DMS153 (cell line): ENCODE measurements at regions not wholly inside any gene's neighbourhood (a gene's known extent, or its start where the extent isn't known, plus 50 kb on each side); places are given as distances from the start of the nearest gene placed in this dataset.
"Not testable (repeated sequence)": the region's sequence is repeated elsewhere in the genome, so short reads cannot be mapped to it uniquely, and the experiment has no call there.

Experiments used
- DNase-seq: peaks from one replicate; lab custom pipeline; 2025; lab: John Stamatoyannopoulos, UW

DNA sequence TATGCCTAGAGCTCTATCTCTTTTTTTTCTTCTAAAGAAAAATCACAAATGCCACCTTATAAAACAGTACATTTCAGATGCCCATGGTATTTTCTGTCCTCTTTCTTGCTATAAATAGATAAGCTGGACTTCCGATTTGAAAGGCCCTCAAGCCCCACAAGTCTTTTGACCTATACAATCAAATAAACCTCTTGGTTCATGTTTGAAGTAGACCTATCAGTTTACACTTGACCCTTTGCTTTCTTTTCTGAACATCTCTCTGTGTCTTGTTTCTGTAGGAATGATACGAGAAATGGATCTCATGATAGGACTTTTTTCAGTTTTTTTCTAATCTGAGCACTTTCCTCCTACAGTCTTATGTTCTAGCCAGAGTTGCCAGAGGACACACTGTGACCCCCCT, 327.2 kb downstream of the SOX9 start:
- DNase-seq, result no peak

DNA sequence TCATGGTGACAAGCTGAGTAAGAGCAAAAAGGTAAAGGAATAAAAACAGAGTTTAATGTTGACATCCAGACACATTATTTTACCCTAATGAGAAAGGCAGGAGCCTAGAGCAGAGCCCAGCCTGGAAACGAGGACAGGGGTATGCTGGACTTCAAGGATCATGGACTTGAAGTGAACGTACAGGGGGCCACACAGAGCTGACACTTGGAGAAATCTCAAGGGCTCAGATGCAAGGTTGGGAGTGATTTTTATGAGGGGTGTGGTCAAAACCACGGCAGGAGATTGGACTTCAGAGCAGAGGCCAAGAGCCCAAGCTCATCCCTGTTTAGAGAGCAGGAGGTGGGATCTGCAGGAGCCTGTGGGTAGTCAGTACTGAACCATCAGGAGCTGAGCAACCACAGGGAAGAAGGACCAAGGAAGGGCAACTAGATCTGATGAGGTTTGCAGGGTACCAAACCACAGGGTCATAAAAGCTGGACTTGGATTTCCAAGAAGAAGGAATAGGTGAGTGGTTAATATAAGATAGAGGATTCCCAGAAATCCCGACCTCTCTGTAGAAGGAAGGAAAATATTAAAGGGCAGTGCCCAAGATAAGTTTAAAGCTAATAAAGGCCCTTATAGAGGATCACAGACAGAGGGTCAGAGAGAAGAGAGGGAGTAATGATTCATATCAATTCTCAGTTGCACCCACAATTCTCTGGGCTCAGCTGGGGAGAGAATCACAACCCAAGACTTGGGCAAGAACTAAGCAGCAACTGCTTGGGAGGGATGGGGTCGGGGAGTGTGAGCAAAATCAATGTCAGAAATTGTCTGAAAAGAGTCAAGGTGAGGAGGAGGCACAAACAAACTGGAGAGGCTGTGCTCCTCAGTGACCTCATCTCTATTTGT, 331.7 kb downstream of the SOX9 start:
- no peak for DNase-seq

DNA sequence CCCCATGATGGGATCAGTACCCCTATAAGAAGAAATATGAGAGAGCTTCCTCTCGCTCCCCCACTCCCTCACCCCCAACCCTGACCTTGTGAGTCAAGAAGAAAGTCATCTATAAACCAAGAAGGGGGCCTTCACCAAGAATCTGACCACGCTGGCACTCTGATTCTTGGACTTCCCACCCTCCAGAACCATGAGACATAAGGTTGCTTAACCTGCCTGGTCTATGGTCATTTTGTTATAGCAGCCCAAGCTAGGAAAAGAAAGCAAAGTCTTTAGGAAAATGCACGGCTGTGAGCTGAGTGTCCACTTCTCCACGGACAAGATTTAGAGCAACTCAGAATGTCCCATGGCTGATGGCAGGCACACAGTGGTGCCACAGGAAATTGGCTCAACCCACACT, 333.5 kb downstream of the SOX9 start:
- no peak for DNase-seq

DNA sequence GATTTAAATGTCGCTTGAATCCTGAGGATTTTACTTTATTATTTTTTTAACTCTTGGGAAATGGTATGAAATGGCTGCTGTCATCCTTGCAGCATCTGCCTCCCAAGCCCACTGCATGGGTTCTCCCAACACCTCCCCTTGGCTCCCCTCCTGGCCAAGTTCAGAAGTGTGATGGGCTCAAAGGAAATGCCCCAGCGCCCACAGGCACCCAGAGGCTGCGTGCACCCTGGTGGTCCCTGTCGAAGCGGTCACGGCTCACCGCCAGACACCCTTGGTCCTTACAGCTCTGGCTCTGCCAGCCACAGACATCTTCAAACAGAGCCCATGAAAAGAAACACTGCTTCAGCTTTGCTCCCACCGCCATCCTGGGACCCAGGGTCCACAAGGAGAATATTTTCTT, 334.7 kb downstream of the SOX9 start:
- DNase-seq, result no peak

DNA sequence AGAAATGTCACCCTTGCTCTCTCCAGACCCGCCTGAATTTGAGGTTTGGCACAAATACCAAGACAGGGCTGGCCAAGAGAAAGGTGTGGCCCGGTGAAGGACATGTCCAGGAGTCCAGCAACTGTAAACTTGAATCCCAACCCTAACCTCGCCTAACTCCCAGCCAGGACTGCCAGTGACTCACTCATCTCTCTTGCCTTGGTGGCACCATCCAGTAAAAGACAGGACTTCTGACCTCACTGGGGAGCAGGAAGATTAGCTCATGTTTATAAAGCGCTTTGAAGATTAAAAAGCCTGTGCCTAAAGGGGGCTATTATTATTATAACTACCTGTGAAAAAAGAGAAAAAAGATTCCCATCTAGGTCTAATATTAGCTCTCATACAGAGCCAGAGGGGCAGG, 335.3 kb downstream of the SOX9 start:
- no peak for DNase-seq

DNA sequence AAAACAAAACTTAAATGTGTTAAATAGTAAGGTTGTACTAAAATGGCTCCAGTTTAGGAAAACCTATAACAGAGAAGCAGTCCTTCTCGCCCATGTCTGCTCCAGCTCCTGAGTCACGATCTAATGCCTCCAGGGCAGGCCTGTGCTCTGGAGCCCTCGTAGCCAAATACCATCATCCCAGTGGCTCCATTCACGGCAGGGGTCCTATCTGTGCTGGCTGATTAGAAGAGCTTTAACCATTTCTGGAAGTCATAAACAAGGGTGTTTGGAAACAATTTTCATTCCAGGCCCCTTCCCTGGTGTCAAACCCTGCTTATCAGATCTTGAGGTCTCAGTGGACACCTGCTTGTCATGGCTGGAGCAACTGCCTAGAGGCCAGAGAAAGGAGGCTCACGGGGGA, 336.9 kb downstream of the SOX9 start:
- no peak for DNase-seq

DNA sequence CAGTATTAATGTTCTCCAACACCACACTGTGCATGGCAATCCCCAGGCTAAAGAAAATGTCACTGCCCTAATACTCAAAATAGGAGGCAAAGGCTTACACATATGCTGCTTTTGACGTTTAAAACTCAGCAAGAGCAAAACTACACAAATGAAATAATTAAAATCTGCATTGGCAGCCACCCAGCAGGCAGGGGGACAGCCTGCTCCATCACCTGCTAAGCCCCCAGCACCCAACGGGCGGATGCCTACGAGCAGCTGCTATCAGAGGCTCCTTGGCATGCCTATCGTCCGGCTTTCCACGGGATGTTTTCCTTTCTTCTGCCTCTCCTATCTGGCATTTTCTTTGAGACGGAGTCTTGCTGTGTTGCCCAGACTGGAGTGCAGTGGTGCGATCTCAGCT, 337.5 kb downstream of the SOX9 start:
- DNase-seq, result no peak

DNA sequence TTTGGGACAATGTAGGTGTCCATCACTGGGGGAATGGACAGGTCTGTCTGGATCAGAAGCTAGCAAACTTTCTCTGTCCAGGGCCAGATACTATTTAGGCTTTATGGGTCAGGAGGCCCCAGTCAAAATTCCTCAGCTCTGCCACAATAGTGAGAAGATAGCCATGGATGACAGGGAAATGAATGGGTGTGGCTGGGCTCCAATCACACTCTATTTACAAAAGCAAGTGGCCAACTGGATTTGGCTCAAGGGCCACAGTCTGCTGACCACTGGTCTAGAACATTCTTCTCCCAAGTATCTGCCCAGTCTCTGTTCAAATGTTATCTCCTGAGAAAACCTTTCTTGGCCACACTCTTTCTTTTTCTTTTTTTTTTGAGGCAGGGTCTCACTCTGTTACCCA, 339.9 kb downstream of the SOX9 start:
- DNase-seq, result no peak

DNA sequence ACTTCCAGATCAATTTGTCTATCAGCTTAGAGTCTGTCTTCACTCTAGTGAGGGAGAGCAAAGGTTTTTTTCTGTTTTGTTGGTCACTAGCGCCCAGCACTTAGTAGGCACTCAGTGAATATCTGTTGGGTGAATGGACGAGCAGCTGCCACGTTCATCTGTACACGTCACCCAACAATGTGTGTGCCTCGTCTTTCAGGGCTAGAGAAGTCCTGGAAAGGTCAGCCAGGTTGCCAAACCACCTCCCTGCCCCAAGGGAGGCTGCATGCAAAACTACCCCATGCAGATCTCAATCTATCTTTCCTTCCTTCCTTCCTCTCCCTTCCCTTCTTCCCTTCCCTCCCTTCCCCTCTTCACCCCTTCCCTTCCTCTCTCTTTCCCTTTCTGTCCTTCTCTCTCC, 340.9 kb downstream of the SOX9 start:
- DNase-seq, result no peak

DNA sequence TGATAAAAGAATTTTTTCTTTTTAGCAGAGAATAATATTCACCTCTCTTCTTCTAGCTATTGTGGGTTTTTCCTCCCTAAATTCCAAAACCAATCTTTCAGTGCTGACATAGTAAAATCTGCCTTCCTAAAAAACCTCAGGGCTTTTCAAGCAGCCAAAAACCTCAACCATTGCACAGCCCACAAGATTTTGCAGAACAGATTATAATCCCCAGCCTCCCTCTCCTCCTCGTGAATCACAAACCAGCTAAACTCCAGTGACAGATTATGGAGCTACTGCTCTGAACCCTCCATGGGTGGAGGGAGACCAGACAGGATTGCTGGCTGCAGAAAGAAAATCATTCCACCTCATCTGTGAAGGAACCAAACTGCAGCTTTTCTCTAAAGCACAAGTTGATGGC, 341.6 kb downstream of the SOX9 start:
- DNase-seq, result no peak

DNA sequence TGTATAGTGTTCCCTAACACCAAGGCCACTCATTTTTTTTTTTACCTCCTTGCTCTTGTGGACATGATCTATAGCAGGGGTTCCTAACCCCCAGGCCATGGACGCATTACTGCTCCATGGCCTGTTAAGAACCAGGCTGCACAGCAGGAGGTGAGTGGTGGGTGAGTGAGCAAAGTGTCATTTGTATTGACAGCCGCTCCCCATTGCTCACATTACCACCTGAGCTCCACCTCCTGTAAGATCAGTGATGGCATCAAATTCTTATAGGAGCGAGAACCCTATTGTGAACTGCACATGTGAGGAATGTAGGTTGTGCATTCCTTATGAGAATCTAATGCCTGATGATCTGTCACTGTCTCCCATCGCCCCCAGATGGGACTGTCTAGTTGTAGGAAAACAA, 342.0 kb downstream of the SOX9 start:
- DNase-seq, result no peak

DNA sequence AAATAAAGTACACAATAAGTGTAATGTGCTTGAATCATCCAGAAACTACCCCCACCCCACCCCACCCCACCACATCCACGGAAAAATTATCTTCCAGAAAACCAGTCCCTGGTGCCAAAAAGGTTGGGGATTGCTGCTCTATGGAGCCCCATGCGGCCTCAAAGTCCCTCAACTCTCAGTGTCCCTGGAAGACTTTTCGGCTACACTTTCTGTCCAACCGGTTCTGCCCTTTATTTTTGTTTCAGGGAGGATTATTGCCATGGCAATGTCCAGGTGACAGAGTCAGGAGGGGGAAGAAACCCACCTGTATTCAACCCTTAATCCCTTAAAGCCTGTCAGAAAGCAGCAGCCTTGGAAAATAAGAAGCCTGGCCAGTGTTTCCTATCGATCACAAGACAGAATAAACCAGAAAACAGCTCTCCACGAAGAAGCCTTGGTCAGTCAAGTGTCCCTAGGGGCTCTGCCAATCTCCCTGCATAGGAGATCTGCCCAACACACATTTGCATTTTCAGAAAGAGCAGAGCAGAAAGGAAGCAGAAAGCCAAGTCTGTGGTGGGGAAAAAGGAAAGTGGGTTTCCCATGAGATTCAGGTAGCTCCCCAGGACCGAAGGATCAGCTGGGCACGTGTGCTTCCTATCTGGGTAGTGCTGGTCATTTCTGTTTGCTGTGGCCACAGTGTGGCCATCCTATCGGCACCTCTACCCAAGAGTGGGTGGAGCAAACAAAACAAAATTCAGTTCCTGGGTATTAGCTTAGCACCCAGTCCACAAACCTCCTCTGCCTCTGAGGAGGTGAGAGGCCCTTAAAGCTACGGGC, 342.7 kb downstream of the SOX9 start:
- no peak for DNase-seq

DNA sequence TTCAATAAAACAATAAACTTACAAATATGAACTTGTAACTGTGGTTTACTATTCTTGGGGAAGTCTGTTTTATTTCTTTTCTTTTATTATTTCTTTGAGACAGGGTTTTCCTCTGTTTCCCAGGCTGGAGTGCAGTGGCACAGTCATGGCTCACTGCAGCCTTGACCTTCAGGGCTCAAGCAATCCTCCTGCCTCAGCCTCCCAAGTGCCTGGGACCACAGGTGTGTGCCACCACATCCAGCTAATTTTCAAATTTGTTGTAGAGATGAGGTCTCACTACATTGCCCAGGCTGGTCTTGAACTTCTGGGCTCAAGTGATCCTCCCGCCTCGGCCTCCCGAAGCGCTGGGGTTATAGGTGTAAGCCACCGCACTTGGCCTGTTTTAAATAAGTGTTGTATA, 343.4 kb downstream of the SOX9 start:
- DNase-seq, result not testable (repeated sequence)

DNA sequence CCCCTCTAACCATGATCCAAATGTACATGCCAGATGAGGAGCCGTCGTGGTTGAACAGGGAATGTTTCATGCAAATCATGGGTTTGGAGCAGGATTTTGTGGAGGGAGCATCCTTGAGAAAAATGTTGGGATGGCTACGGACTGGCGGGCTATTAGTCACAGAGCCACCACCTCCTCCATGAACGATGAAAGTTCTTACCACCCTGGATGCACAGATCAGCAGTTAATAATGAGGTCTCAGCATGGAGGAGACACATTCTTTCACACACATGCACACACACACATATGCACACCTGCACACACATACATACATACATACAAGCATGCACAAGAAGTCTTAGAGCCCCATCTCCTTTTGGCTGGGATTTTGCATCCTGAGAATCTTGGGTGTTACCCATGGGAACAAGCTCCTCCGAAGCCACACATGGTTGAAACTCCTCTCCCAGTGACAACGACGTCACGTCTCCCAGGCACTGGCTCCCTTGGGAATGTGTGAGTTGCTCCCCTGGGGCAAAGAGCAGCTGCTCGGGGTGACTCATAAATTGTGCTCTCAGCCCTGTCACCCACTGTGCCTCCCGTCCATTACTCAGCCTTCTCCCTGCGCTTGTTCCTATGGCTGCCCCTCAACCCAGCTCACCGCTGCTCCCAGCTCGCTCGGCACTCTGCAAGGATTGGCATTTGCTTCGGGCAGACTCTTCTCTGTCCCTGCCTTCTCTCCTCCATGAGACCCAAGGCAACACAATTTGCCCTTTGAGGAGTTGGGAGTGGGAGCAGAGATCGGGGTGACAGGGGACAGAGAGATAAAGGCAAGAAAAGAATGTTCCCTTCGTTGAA, 344.6 kb downstream of the SOX9 start:
- DNase-seq, result peak; percentile 90

DNA sequence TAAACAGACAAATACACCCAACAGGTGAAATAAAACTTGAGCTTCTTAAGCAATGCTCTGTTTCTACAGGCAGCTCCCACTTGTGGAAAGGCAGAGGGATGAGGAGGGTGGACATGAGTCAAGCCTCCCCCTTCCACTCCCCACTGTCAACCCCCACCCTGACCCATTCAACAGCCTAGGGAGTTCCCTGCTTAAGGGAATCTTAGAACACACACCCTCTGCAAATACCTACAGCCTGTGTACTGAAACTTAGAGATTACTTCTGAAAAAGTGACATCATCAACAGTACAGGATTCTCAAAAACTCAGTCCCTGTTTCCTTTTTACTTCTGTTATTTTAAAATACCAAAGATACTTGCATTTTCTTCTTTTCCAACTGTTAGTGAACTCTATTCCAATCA, 345.4 kb downstream of the SOX9 start:
- DNase-seq, result no peak

DNA sequence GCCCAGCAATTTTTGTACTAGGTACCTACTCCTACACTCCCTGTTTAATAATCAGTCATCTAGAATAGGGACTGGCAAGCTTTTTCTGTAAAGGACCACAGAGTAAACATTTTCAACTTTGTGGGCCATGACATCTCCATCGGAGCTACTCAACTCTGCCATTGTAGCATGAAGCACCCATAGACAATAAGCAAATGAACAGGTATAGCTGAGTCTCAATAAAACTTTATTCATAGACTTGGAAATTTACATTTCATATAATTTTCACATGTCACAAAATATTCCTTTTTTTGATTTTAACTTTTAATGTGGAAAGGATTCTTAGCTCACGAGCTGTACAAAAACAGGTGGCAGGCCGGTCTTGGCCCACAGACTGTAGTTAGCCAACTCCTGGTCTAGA, 345.8 kb downstream of the SOX9 start:
- DNase-seq, result no peak

DNA sequence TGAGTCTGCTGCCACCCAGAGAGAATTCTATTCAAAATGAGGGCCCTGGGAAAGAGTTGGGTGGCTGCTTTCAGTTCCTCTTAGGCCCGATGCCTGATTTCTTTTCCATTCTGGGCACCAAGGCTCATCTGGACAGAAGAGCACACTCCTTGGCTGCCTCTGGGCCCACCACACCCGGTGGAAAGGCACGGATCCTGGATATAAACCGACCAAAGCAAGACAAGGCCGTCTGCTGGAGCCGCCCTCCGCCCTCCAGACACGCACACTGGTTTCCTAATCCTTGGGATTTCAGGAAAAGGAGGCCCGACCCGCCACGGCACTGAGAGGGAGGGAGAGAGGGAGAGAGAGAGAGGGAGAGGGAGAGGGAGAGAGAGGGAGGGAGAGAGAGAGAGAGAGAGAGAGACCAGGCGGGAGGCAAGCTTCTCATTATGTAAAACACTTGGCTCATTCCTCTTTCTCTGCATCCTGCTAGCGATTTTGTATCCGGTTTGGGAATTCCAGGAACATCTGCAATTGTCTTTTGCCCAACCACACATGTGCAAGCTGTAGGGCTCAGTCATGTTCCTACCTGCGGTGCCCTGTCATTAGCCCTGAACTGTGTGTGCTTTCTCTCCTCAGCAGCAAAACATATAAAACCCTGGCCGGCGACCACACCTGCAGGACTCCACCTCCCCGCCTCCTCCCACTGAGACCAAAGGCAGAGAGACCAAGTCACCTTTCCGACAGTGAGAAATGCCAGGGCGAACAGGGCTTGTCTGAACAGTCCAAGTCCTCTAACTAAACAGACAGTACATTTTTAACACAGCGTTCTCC, 347.2 kb downstream of the SOX9 start:
- peak; percentile 43 for DNase-seq

DNA sequence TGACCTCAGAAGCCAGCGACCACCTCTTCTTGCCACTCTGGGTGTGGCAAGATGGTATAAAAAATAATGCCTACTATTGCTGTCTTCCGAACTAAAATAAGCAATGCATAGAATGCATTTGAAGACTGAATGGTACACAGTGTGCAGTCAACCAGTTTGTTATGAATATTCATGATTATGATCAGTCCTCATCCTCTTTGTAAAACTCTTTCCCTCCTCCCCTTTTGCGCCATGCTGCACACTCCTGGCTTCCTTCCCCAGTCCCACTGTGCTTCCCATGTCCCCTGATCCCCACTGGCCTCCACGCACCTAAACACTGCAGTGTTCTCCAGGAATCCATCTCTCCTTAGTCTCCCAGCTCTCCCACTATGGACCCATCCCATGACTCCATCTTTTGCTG, 348.0 kb downstream of the SOX9 start:
- no peak for DNase-seq

DNA sequence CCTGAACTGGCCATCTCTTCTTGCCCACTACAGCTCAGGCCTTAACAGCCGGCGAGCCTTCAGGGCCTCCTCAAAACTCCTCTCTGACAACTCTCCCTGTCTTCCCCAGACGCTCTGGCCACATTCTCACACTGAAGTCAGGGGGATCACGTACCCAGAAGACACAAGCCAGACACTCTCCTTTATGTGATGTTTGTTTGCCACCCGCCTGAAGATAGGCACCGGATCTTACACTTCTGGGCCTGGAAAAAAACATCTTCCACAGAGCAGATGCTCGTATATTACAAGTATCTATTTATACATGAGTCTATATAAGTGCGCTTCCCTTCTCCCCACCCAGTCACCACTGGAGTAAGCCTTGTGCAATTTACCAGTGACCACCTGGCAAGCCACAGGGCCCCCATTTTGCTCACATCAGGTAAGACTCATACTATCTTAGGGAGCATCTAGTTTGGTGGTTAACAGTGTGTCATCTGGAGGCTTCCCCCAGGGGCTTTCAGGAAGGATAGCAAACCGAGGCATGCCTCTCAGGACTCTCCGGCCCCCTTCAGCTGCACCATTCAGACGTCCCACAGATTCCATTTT, 349.4 kb downstream of the SOX9 start:
- no peak for DNase-seq

DNA sequence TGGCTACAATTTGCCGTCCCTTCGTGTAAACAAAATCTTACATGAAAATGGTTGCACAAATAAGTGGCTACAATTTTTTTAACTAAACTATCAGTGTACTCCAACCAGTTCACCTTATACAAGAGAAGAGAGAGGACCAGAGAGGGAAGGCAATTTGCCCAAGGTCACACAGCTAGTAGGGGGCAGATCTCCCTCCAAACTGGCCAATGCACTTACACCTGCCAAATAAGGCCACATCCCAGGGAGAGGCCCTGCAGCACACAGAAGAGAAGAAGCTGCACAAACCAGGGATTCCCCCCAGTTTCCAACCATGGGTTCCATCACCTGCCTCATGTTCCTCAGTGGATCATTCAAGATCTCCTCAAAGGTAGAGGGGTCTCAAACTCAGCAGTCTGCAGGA, 349.9 kb downstream of the SOX9 start:
- no peak for DNase-seq

DNA sequence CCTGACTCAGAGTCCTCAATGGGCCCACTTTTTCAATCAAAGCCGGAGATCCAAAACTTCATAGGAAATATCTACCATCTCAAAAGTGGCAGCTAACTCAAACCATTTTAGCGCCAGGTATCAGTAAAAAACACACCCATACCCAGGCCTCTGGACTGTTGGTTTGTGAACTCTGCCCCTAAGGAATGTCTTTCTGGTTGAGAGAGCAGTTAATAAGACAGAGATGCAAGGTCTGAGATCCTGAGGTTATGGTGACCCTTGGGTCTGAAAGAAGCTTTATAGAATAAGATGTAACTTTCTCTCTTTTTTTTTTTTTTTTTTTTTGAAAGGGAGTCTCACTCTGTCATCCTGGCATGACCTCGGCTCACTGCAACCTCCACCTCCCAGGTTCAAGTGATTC, 350.5 kb downstream of the SOX9 start:
- DNase-seq, result no peak
